ENCODE measurements at regions not wholly inside any gene's neighbourhood (a gene's known extent, or its start where the extent isn't known, plus 50 kb on each side); places are given as distances from the start of the nearest gene placed in this dataset.
"Not testable (repeated sequence)": the region's sequence is repeated elsewhere in the genome, so short reads cannot be mapped to it uniquely, and the experiment has no call there.

DNA sequence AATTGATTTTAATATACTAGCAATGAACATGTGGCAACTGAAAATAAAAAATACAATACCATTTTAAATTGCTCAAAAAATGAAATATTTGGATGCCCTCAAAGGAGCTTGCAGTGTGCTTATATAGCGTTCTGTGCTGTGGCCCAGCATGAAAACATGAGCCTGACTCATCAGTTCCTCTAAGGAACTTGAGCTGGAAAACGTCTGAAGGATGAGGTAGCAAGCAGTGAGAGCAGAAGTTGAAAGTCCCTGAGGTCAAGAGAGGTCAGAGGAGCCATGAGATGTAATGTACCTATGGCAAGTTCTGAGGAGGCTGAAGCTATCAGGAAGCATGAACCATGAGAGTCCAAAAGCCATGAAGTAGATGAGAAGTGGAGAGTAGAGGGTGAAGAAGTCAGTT is 59.7 kb downstream of the HMGB3 start:
- DNase-seq (ENCODE audit: unreplicated experiment): no peak
- no peaks in the 10 kb centered on the region for H3K4me1 Mint-ChIP-seq (ENCODE audit: insufficient read depth, unreplicated experiment)
- no peaks in the 10 kb centered on the region for H3K36me3 Mint-ChIP-seq (ENCODE audit: insufficient read depth, unreplicated experiment)
- H3K27me3 Mint-ChIP-seq (ENCODE audit: insufficient read depth, unreplicated experiment): no peaks in the 10 kb centered on the region
- CTCF ChIA-PET: no interaction called here
- no peaks in the 10 kb centered on the region for H3K9me3 Mint-ChIP-seq (ENCODE audit: unreplicated experiment)
- no peak overlapping the region for H3K4me3 Mint-ChIP-seq (ENCODE audit: unreplicated experiment)
- no TSS peak for BruUV-seq (replicated peaks)
- TF ChIP-seq, protein P1, sequence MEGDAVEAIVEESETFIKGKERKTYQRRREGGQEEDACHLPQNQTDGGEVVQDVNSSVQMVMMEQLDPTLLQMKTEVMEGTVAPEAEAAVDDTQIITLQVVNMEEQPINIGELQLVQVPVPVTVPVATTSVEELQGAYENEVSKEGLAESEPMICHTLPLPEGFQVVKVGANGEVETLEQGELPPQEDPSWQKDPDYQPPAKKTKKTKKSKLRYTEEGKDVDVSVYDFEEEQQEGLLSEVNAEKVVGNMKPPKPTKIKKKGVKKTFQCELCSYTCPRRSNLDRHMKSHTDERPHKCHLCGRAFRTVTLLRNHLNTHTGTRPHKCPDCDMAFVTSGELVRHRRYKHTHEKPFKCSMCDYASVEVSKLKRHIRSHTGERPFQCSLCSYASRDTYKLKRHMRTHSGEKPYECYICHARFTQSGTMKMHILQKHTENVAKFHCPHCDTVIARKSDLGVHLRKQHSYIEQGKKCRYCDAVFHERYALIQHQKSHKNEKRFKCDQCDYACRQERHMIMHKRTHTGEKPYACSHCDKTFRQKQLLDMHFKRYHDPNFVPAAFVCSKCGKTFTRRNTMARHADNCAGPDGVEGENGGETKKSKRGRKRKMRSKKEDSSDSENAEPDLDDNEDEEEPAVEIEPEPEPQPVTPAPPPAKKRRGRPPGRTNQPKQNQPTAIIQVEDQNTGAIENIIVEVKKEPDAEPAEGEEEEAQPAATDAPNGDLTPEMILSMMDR (IDR thresholded peaks at IDR 0.05; ENCODE audit: unreplicated experiment): no peak
- intact Hi-C loops (cut with micrococcal nuclease): no loop called here
- no peak overlapping the region for H3K27ac Mint-ChIP-seq (ENCODE audit: low read depth, unreplicated experiment)
- POLR2A ChIA-PET: no interaction called here

DNA sequence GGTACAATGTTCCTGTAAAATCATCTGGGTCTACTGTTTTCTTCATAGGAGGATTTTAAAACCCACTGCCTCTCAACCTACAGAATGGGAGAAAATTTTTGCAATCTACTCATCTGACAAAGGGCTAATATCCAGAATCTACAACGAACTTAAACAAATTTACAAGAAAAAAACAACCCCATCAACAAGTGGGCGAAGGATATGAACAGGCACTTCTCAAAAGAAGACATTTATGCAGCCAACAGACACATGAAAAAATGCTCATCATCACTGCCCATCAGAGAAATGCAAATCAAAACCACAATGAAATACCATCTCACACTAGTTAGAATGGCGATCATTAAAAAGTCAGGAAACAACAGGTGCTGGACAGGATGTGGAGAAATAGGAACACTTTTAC is 83.2 kb downstream of the HMGB3 start:
- POLR2A ChIA-PET; H3K4me1 Mint-ChIP-seq (ENCODE audit: insufficient read depth, unreplicated experiment); H3K4me3 Mint-ChIP-seq (ENCODE audit: unreplicated experiment); H3K9me3 Mint-ChIP-seq (ENCODE audit: unreplicated experiment); H3K27ac Mint-ChIP-seq (ENCODE audit: low read depth, unreplicated experiment); intact Hi-C loops (cut with micrococcal nuclease); H3K27me3 Mint-ChIP-seq (ENCODE audit: insufficient read depth, unreplicated experiment); BruUV-seq (replicated peaks); CTCF ChIA-PET; H3K36me3 Mint-ChIP-seq (ENCODE audit: insufficient read depth, unreplicated experiment); DNase-seq (ENCODE audit: unreplicated experiment): not testable (repeated sequence)

DNA sequence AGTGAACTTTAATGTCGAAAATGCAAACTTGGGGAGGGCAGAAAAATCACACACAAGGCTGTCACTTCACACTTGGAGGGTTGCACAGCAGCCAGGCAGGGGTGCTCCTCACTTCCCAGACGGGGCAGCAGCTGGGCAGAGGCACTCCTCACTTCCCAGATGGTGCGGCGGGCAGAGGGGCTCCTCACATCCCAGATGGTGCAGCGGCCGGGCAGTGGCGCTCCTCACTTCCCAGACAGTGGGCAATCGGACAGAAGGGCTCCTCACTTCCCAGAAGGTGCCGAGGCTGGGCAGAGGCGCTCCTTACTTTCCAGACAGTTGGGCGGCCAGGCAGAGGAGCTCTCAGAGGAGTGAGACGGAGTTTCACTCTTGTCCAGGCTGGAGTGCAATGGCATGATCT is 90.6 kb downstream of the HMGB3 start:
- H3K9me3 Mint-ChIP-seq (ENCODE audit: unreplicated experiment): peaks cover 8% of the 10 kb centered on the region
- BruUV-seq (replicated peaks): no TSS peak
- CTCF ChIA-PET: interaction anchor here (0.6 to 0.7 kb wide), 2 partner anchors 302 to 498 kb away, joined by 3 to 4 read pairs; no protein-coding TSS in a partner anchor
- no peak overlapping the region for H3K4me3 Mint-ChIP-seq (ENCODE audit: unreplicated experiment)
- H3K27ac Mint-ChIP-seq (ENCODE audit: low read depth, unreplicated experiment): no peak overlapping the region
- TF ChIP-seq, protein P1 (IDR thresholded peaks at IDR 0.05; ENCODE audit: unreplicated experiment): no peak
- intact Hi-C loops (cut with micrococcal nuclease): no loop called here
- no peaks in the 10 kb centered on the region for H3K4me1 Mint-ChIP-seq (ENCODE audit: insufficient read depth, unreplicated experiment)
- POLR2A ChIA-PET: no interaction called here
- no peak for DNase-seq (ENCODE audit: unreplicated experiment)
- H3K27me3 Mint-ChIP-seq (ENCODE audit: insufficient read depth, unreplicated experiment): no peaks in the 10 kb centered on the region
- no peaks in the 10 kb centered on the region for H3K36me3 Mint-ChIP-seq (ENCODE audit: insufficient read depth, unreplicated experiment)

DNA sequence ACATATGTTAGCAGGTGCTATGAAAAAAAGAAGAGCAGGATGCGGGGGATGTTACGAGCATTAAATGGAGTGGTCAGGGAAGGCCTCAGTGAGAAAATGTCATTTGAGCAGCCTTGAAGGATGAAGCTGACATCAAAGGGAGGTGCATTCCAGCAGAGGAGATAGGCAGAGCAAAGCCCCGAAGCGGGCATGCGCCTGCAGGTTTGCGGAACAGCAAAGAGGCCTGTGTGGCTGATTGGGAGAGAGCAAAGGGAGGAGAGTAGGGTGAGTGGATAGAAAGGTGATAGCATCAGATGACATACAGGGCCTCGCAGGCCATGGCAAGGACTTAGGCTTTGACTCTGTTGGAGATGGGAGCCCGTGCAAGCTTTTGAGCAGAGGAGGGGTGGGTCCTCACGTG is 95.4 kb upstream of the GPR50 start:
- Mint-ChIP-seq H3K4me3 (ENCODE audit: unreplicated experiment) (no peak overlapping the region), H3K27ac (ENCODE audit: low read depth, unreplicated experiment) (no peak overlapping the region), H3K9me3 (ENCODE audit: unreplicated experiment) (peaks cover 21% of the 10 kb centered on the region), H3K27me3 (ENCODE audit: insufficient read depth, unreplicated experiment) (no peaks in the 10 kb centered on the region), H3K36me3 (ENCODE audit: insufficient read depth, unreplicated experiment) (peaks cover 6% of the 10 kb centered on the region), H3K4me1 (ENCODE audit: insufficient read depth, unreplicated experiment) (no peaks in the 10 kb centered on the region)
- intact Hi-C loops (cut with micrococcal nuclease): no loop called here
- no peak for DNase-seq (ENCODE audit: unreplicated experiment)
- TF ChIP-seq, protein P1 (IDR thresholded peaks at IDR 0.05; ENCODE audit: unreplicated experiment): no peak
- ChIA-PET POLR2A (interaction anchor here (2.1 kb wide), 1 partner anchor 98 kb away, joined by 5 read pairs; the partner anchor contains the start of gene HMGB3), CTCF (interaction anchor here (0.7 to 5.3 kb wide), 5 partner anchors 10 to 1237 kb away, joined by 3 to 89 read pairs (median 6); no protein-coding TSS in a partner anchor)
- BruUV-seq (replicated peaks): no TSS peak
